Upper lobe of left lung (tissue), 4 donors: ENCODE measurements at regions not wholly inside any gene's neighbourhood (a gene's known extent, or its start where the extent isn't known, plus 50 kb on each side); places are given as distances from the start of the nearest gene placed in this dataset.

Source experiments
- EP300 ChIP-seq, 4 donors: sonication (generic); formaldehyde crosslinking; IDR thresholded peaks; one replicate each; pipeline ENCODE4 v1.5.1; 2017; ENCODE audit warnings: antibody characterized with exemption in 4 of 4, control low read depth in 2 of 4
- POLR2A ChIP-seq, 4 donors: fragments of 450-650 bp; IDR thresholded peaks; one replicate each; pipeline ENCODE4 v1.5.1; 2016 to 2017; ENCODE audit warnings: antibody characterized with exemption in 4 of 4, mild to moderate bottlenecking in 2 of 4
- TF ChIP-seq, protein P1 (sequence below), 6 experiments: fragments of 450-650 bp in 4 of 6; fragments of 200-600 bp in 2 of 6; sonication (generic) in 2 of 6; IDR thresholded peaks; one replicate each; pipeline ENCODE4 v1.5.1; 2016 to 2019; ENCODE audit warnings: antibody characterized with exemption in 6 of 6

GRCh38 chr10:105644978-105645377, 1003.9 kb downstream of the SORCS3 start:
- TF ChIP-seq EP300 (IDR thresholded peaks at IDR 0.05), result no peak
- TF ChIP-seq, protein P1, sequence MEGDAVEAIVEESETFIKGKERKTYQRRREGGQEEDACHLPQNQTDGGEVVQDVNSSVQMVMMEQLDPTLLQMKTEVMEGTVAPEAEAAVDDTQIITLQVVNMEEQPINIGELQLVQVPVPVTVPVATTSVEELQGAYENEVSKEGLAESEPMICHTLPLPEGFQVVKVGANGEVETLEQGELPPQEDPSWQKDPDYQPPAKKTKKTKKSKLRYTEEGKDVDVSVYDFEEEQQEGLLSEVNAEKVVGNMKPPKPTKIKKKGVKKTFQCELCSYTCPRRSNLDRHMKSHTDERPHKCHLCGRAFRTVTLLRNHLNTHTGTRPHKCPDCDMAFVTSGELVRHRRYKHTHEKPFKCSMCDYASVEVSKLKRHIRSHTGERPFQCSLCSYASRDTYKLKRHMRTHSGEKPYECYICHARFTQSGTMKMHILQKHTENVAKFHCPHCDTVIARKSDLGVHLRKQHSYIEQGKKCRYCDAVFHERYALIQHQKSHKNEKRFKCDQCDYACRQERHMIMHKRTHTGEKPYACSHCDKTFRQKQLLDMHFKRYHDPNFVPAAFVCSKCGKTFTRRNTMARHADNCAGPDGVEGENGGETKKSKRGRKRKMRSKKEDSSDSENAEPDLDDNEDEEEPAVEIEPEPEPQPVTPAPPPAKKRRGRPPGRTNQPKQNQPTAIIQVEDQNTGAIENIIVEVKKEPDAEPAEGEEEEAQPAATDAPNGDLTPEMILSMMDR (IDR thresholded peaks at IDR 0.05), result no peak
- no peak for TF ChIP-seq POLR2A (IDR thresholded peaks at IDR 0.05)
